ENCODE measurements at regions not wholly inside any gene's neighbourhood (a gene's known extent, or its start where the extent isn't known, plus 50 kb on each side); places are given as distances from the start of the nearest gene placed in this dataset.
A peak's percentile ranks its signal among the peaks of the same experiment; 100 is the strongest.

DNA sequence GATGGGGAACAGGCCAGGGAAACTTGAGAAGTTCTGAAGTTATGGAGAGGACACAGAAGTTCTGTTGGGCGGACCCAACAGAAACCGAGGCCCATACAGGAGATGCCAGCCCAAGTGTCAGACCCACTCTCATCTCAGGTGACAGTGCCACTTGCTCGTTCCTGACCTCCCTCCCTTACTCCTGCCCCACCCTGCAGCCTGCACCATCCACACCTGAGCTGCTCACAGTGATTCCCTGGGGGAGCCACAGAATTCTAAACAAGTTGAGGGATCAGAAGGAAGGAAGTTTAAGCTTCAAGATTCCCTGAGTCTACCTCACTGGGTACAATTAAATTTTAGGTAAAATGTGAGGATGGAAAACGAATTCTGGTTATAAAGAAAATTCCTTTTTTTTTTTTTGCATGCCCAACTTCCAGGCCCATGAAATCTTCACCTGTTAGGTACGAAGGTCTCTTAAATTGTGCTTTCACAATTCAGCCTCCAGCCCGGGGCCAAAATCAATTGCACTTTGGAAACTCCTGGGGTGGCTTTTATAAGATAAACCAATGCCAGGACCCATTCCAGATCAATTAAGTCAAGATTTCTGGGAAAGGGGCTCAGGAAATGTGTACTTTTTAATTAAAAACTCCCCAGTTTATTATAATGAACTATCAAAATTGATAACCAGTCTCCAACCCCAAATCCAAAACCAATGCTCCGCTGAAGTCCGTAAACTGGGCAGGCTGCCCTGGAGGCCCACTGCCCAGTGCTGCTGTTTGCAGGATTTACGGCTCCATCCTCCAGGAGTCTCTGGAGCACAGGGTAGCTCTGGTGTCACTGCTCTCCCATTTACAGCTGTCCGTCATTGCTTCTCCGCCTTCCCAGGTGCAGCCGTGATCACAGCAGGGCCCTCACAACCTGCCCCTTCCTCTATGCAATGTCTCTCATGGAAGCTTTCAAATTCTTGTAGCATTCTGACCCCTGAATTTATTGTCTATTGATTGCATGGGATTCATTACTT lies 643.5 kb downstream of the UQCRFS1 start:
- peaks cover 0 to 2% (median 0%) of the 10 kb centered on the region in 6 donors for H3K9me3 Mint-ChIP-seq
- peaks cover 10 to 22% of the 10 kb centered on the region in 2 donors for H3K4me1 Mint-ChIP-seq
- peaks cover 1 to 3% (median 2%) of the 10 kb centered on the region in 3 donors for H3K27me3 Mint-ChIP-seq (ENCODE audit: low read depth in 3 of 3)
- H3K36me3 Mint-ChIP-seq, result no peaks in the 10 kb centered on the region
- DNase-seq, result no peak
- H3K4me3 Mint-ChIP-seq, result no peak overlapping the region
- peak overlapping the region in 1 of 6 donors; percentile 40 for H3K27ac Mint-ChIP-seq

- H3K27ac Mint-ChIP-seq, result peak overlapping the region in 2 of 6 donors; percentile 8 to 48
- no peak overlapping the region for H3K4me3 Mint-ChIP-seq
- peaks cover 10 to 24% of the 10 kb centered on the region in 2 donors for H3K4me1 Mint-ChIP-seq
- H3K9me3 Mint-ChIP-seq, result peaks cover 0 to 2% (median 0%) of the 10 kb centered on the region in 6 donors
- peaks cover 0 to 1% (median under 1%) of the 10 kb centered on the region in 3 donors for H3K27me3 Mint-ChIP-seq (ENCODE audit: low read depth in 3 of 3)
- H3K36me3 Mint-ChIP-seq, result peaks cover 1 to 6% (median 6%) of the 10 kb centered on the region in 3 donors
- no peak for DNase-seq
Measured at GRCh38 chr19:28567834-28568233, 645.1 kb downstream of the UQCRFS1 start.

DNA sequence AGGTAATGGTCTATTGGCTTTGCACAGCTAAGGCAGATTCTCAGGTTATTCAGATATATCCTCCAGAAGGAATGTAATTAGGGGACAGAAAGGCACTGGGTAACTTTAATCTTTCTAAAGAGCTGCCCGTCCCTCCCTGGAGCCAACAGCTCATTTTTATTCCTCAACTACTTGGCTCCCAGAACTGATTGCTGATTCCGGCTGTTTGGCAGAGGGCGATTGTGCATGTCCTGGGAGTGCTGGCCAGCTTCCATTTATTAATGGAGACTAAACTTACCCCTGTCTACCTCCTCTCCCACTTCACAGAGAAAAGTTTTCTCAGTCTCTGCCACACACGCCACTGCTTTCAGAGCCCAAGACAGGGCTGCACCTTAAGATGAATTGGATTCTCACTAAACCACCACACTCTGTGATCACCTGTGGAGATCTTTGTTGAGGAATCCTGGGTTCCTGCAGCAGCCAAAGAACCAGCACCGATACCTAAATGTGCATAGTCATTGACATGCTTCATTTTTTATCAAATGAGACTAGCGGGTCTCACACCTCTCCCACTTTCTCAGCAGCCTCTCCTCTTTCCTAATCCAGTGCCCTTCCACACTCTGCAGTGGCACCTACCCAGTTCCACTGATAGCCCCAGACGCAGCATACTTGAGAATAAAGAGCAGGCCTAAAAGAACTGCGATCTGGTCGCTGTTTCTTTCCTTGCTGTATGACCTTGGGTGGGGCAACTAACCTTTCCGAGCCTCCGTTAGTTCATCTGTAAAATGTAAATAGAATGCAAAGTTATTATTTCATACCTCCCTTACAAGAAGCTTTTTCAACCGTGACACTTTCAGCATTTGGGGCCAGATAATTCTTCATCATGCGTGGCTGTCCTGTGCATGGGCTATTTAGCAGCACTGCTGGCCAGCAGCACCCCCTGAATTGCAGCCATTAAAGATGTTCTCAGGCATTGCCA lies 648.7 kb downstream of the UQCRFS1 start:
- peaks cover 7 to 13% (median 11%) of the 10 kb centered on the region in 3 donors for H3K36me3 Mint-ChIP-seq
- no peaks in the 10 kb centered on the region for H3K9me3 Mint-ChIP-seq
- H3K4me1 Mint-ChIP-seq, result peaks cover 14 to 30% of the 10 kb centered on the region in 2 donors
- H3K4me3 Mint-ChIP-seq, result no peak overlapping the region
- peaks cover 0 to 1% (median 0%) of the 10 kb centered on the region in 3 donors for H3K27me3 Mint-ChIP-seq (ENCODE audit: low read depth in 3 of 3)
- H3K27ac Mint-ChIP-seq, result peak overlapping the region in 1 of 6 donors; percentile 40
- no peak for DNase-seq

- peaks cover 0 to 2% (median 2%) of the 10 kb centered on the region in 3 donors for H3K27me3 Mint-ChIP-seq (ENCODE audit: low read depth in 3 of 3)
- no peak overlapping the region for H3K4me3 Mint-ChIP-seq
- H3K9me3 Mint-ChIP-seq, result no peaks in the 10 kb centered on the region
- peaks cover 7 to 13% (median 11%) of the 10 kb centered on the region in 3 donors for H3K36me3 Mint-ChIP-seq
- no peak overlapping the region for H3K27ac Mint-ChIP-seq
- no peak for DNase-seq
- peaks cover 27 to 58% of the 10 kb centered on the region in 2 donors for H3K4me1 Mint-ChIP-seq
Measured at GRCh38 chr19:28560786-28561185, 652.2 kb downstream of the UQCRFS1 start.

DNA sequence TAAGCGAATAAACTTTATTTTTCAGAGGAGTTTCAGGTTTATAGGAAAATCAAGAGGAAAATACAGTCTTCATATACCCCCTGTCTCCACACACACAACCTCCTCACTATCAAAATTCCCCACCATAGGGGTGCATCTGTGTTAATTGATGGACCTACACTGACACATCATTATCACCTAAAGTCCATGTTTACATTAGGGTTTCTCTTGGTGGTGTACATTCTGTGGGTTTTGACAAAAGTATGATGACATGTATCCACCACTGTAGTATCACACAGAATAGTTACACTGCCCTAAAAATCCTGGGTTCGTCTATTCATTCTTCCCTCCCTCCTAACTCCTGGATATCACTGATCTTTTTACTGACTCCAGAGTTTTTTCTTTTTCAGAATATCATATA lies 654.2 kb downstream of the UQCRFS1 start:
- no peaks in the 10 kb centered on the region for H3K9me3 Mint-ChIP-seq
- H3K27me3 Mint-ChIP-seq (ENCODE audit: low read depth in 3 of 3), result peaks cover 0 to 2% (median 2%) of the 10 kb centered on the region in 3 donors
- no peak for DNase-seq
- no peak overlapping the region for H3K4me3 Mint-ChIP-seq
- H3K4me1 Mint-ChIP-seq, result peaks cover 47 to 70% of the 10 kb centered on the region in 2 donors
- H3K36me3 Mint-ChIP-seq, result peaks cover 7 to 13% (median 11%) of the 10 kb centered on the region in 3 donors
- peak overlapping the region in 1 of 6 donors; percentile 11 for H3K27ac Mint-ChIP-seq

- no peaks in the 10 kb centered on the region for H3K9me3 Mint-ChIP-seq
- peak overlapping the region in 5 of 6 donors; percentile 45 to 93 (median 60) for H3K27ac Mint-ChIP-seq
Measured at GRCh38 chr19:28556371-28556770, 656.6 kb downstream of the UQCRFS1 start.

GRCh38 chr19:28555317-28555716 lies 657.6 kb downstream of the UQCRFS1 start:
- Mint-ChIP-seq H3K4me1 (peaks cover 62 to 81% of the 10 kb centered on the region in 2 donors), H3K4me3 (peak overlapping the region in 3 of 5 donors; percentile 4 to 73 (median 7)), H3K36me3 (peaks cover 0 to 3% (median 0%) of the 10 kb centered on the region in 3 donors), H3K27me3 (ENCODE audit: low read depth in 3 of 3) (peaks cover 0 to 2% (median 2%) of the 10 kb centered on the region in 3 donors), H3K27ac (peak overlapping the region in 5 of 6 donors; percentile 84 to 97 (median 91)), H3K9me3 (no peaks in the 10 kb centered on the region)
- no peak for DNase-seq

More at GRCh38 chr19:28556371-28556770, 656.6 kb downstream of the UQCRFS1 start:
- peaks cover 0 to 2% (median 2%) of the 10 kb centered on the region in 3 donors for H3K27me3 Mint-ChIP-seq (ENCODE audit: low read depth in 3 of 3)
- DNase-seq, result peak in 2 of 3 donors; percentile 6 to 54
- peaks cover 56 to 73% of the 10 kb centered on the region in 2 donors for H3K4me1 Mint-ChIP-seq
- peaks cover 0 to 3% (median 3%) of the 10 kb centered on the region in 3 donors for H3K36me3 Mint-ChIP-seq
- H3K4me3 Mint-ChIP-seq, result peak overlapping the region in 4 of 5 donors; percentile 12 to 35 (median 24)

DNA sequence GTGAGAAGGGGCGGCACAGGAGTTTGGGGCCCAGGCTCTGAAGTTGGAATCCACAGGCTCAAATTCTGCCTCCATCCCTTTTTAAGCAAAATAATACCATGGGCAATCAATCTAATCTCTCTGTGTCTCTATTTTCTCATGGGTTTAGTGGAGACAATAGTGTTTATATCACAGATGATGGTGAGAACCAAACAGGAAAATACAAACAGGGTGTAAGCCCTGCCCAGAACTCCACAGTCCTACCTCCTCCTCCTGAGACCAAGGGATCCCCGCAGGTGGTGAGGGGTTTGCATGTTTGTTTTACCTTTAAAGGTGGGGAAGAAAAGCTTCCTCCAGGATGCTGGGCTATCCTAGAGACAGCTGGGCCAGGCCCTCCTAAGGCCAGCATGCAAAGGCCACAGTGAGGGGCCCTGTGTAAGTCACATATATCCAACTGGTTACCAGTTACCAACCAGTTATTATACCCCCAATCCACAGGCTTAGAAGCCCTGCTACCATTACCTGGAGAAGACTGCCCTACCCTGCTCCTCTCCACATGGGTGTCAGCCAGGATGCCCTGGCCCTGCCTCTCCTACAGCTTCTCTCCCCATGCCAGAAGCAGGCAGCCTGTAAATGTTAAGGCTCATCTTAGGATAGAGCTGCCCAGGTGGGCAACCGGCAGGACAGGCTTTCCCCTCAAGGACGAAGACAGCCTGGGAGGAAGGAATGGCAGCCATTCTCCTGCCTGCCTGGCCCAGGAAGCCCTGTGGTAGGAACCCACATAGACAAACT lies 658.4 kb downstream of the UQCRFS1 start:
- Mint-ChIP-seq H3K27ac (peak overlapping the region; percentile 84 to 97 (median 91)), H3K36me3 (peaks cover 0 to 3% (median 0%) of the 10 kb centered on the region in 3 donors), H3K9me3 (no peaks in the 10 kb centered on the region), H3K4me3 (peak overlapping the region; percentile 62 to 74 (median 70)), H3K27me3 (ENCODE audit: low read depth in 3 of 3) (peaks cover 0 to 2% (median 2%) of the 10 kb centered on the region in 3 donors), H3K4me1 (peaks cover 68 to 89% of the 10 kb centered on the region in 2 donors)
- peak; percentile 9 to 22 (median 19) for DNase-seq

- Mint-ChIP-seq H3K27ac (peak overlapping the region; percentile 84 to 97 (median 91)), H3K36me3 (peaks cover 0 to 3% (median 0%) of the 10 kb centered on the region in 3 donors), H3K4me3 (peak overlapping the region; percentile 62 to 74 (median 70)), H3K4me1 (peaks cover 70 to 92% of the 10 kb centered on the region in 2 donors), H3K27me3 (ENCODE audit: low read depth in 3 of 3) (peaks cover 0 to 2% (median 0%) of the 10 kb centered on the region in 3 donors), H3K9me3 (no peaks in the 10 kb centered on the region)
- DNase-seq, result no peak
Measured at GRCh38 chr19:28553764-28554163, 659.2 kb downstream of the UQCRFS1 start.

GRCh38 chr19:28553005-28553404 lies 659.9 kb downstream of the UQCRFS1 start:
- Mint-ChIP-seq H3K4me3 (peak overlapping the region; percentile 55 to 74 (median 62)), H3K9me3 (no peaks in the 10 kb centered on the region), H3K27ac (peak overlapping the region; percentile 84 to 97 (median 91)), H3K36me3 (peaks cover 0 to 3% (median 3%) of the 10 kb centered on the region in 3 donors), H3K27me3 (ENCODE audit: low read depth in 3 of 3) (peaks cover 0 to 2% (median 0%) of the 10 kb centered on the region in 3 donors), H3K4me1 (peaks cover 70 to 94% of the 10 kb centered on the region in 2 donors)
- peak; percentile 15 to 31 (median 28) for DNase-seq

DNA sequence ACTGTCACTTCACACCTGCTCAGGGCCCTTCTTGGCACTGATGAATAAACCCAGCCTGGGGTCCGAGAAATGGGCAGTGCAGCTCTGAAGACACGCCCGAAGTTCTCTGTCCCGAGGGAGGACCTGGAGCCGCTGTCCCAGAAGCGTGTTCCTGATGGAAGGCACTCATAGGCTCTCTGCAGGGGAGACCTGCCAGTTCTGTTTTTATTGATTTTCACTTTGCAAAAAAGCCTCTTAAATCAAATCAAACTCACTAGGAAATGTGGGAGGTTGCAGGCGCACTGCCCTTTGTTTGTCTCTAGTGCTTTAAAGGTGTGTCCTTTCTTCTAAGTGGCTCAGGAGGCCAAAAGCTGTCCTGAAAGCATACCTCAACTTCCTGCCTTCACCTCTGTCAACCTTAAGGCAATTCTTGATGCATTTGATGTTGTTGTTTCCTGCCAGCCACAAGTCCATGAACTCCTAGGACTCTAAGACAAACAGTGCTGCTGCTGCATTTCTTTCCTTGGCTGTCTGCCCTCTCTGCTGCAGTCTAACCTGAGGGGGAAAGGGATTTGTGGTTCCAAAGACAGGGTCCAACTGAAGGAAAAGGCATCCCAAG lies 663.2 kb downstream of the UQCRFS1 start:
- Mint-ChIP-seq H3K4me1 (peaks cover 49 to 68% of the 10 kb centered on the region in 2 donors), H3K27ac (peak overlapping the region in 3 of 6 donors; percentile 46 to 80 (median 64)), H3K4me3 (peak overlapping the region in 2 of 5 donors; percentile 21 to 27), H3K27me3 (ENCODE audit: low read depth in 3 of 3) (no peaks in the 10 kb centered on the region), H3K36me3 (peaks cover 0 to 3% (median 3%) of the 10 kb centered on the region in 3 donors), H3K9me3 (no peaks in the 10 kb centered on the region)
- no peak for DNase-seq

GRCh38 chr19:28546148-28546685 lies 666.7 kb downstream of the UQCRFS1 start:
- H3K9me3 Mint-ChIP-seq, result no peaks in the 10 kb centered on the region
- H3K27ac Mint-ChIP-seq, result peak overlapping the region in 1 of 6 donors; percentile 58
- peaks cover 14 to 40% of the 10 kb centered on the region in 2 donors for H3K4me1 Mint-ChIP-seq
- no peaks in the 10 kb centered on the region for H3K27me3 Mint-ChIP-seq (ENCODE audit: low read depth in 3 of 3)
- DNase-seq, result no peak
- H3K36me3 Mint-ChIP-seq, result peaks cover 0 to 3% (median 0%) of the 10 kb centered on the region in 3 donors
- H3K4me3 Mint-ChIP-seq, result no peak overlapping the region

Measured in immature natural killer cell (primary cell).